ENCODE measurements at regions not wholly inside any gene's neighbourhood (a gene's known extent, or its start where the extent isn't known, plus 50 kb on each side); places are given as distances from the start of the nearest gene placed in this dataset.

GRCh38 chr5:34554641-34555040 is 101.5 kb upstream of the RAI14 start:
- Histone ChIP-seq H3K4me3 (replicated peaks in 1 of 3; ENCODE audit: low read depth in 2 of 3, low read length in 3 of 3) (no peak overlapping the region), H3K36me3 (replicated peaks in 1 of 2; ENCODE audit: control insufficient read depth in 1 of 2, insufficient read depth in 2 of 2, low read length in 2 of 2) (no peaks in the 10 kb centered on the region), H2AFZ (ENCODE audit: insufficient read depth, low read depth, low read length, poor library complexity, severe bottlenecking) (no peak overlapping the region), H3K4me1 (ENCODE audit: control insufficient read depth in 1 of 2, insufficient read depth in 2 of 2, low read length in 2 of 2) (no peaks in the 10 kb centered on the region), H3K4me2 (replicated peaks; ENCODE audit: extremely low read depth, low read length, poor library complexity, severe bottlenecking) (no peak overlapping the region), H4K20me1 (ENCODE audit: insufficient read depth, low read length) (no peaks in the 10 kb centered on the region), H3K27me3 (ENCODE audit: control insufficient read depth in 2 of 2, insufficient read depth in 2 of 2, low read length in 2 of 2) (no peaks in the 10 kb centered on the region), H3K9ac (ENCODE audit: insufficient read depth, low read length, poor library complexity, severe bottlenecking) (no peak overlapping the region), H3K79me2 (ENCODE audit: insufficient read depth, low read length) (no peaks in the 10 kb centered on the region), H3K27ac (ENCODE audit: low read depth in 1 of 2, low read length in 2 of 2) (no peak overlapping the region), H3K9me3 (replicated peaks in 1 of 2; ENCODE audit: control insufficient read depth in 1 of 2, insufficient read depth in 1 of 2, low read length in 2 of 2) (no peaks in the 10 kb centered on the region)
- H3K36me3 Mint-ChIP-seq = no peaks in the 10 kb centered on the region
- TF ChIP-seq CTCF (IDR thresholded peaks at IDR 0.05) = no peak
- intact Hi-C loops (cut with micrococcal nuclease) = no loop called here
- H3K27ac Mint-ChIP-seq = no peak overlapping the region
- H3K27me3 Mint-ChIP-seq (ENCODE audit: low read depth in 3 of 3) = peaks cover 1 to 5% (median 3%) of the 10 kb centered on the region in 3 donors
- no peak overlapping the region for H3K4me3 Mint-ChIP-seq
- WGBS (ENCODE audit: insufficient coverage) = 81% methylated on average over 3 of the region's 5 CpGs
- H3K4me1 Mint-ChIP-seq = no peaks in the 10 kb centered on the region
- H3K9me3 Mint-ChIP-seq = peaks cover 0 to 5% (median 2%) of the 10 kb centered on the region in 7 donors
- no peak for DNase-seq

- TF ChIP-seq CTCF (IDR thresholded peaks at IDR 0.05) = no peak
- Histone ChIP-seq H4K20me1 (ENCODE audit: insufficient read depth, low read length) (no peaks in the 10 kb centered on the region), H3K36me3 (replicated peaks in 1 of 2; ENCODE audit: control insufficient read depth in 1 of 2, insufficient read depth in 2 of 2, low read length in 2 of 2) (no peaks in the 10 kb centered on the region), H3K4me3 (replicated peaks in 1 of 3; ENCODE audit: low read depth in 2 of 3, low read length in 3 of 3) (no peak overlapping the region), H3K9me3 (replicated peaks in 1 of 2; ENCODE audit: control insufficient read depth in 1 of 2, insufficient read depth in 1 of 2, low read length in 2 of 2) (no peaks in the 10 kb centered on the region), H2AFZ (ENCODE audit: insufficient read depth, low read depth, low read length, poor library complexity, severe bottlenecking) (no peak overlapping the region), H3K27me3 (ENCODE audit: control insufficient read depth in 2 of 2, insufficient read depth in 2 of 2, low read length in 2 of 2) (no peaks in the 10 kb centered on the region), H3K79me2 (ENCODE audit: insufficient read depth, low read length) (no peaks in the 10 kb centered on the region), H3K4me1 (ENCODE audit: control insufficient read depth in 1 of 2, insufficient read depth in 2 of 2, low read length in 2 of 2) (no peaks in the 10 kb centered on the region), H3K4me2 (replicated peaks; ENCODE audit: extremely low read depth, low read length, poor library complexity, severe bottlenecking) (no peak overlapping the region), H3K9ac (ENCODE audit: insufficient read depth, low read length, poor library complexity, severe bottlenecking) (no peak overlapping the region), H3K27ac (ENCODE audit: low read depth in 1 of 2, low read length in 2 of 2) (no peak overlapping the region)
- no peak overlapping the region for H3K4me3 Mint-ChIP-seq
- H3K4me1 Mint-ChIP-seq = no peaks in the 10 kb centered on the region
- no peaks in the 10 kb centered on the region for H3K36me3 Mint-ChIP-seq
- H3K27me3 Mint-ChIP-seq (ENCODE audit: low read depth in 3 of 3) = peaks cover 2 to 5% (median 3%) of the 10 kb centered on the region in 3 donors
- WGBS (ENCODE audit: insufficient coverage) = 83% methylated on average over 4 of the region's 10 CpGs
- intact Hi-C loops (cut with micrococcal nuclease) = no loop called here
- DNase-seq = no peak
- H3K27ac Mint-ChIP-seq = no peak overlapping the region
- H3K9me3 Mint-ChIP-seq = peaks cover 0 to 5% (median 0%) of the 10 kb centered on the region in 7 donors
Observed at GRCh38 chr5:34555699-34556508, 100.2 kb upstream of the RAI14 start.

Data from CD14-positive monocyte (primary cell).